IMR-90 (cell line): ENCODE measurements at regions not wholly inside any gene's neighbourhood (a gene's known extent, or its start where the extent isn't known, plus 50 kb on each side); places are given as distances from the start of the nearest gene placed in this dataset.

ENCODE experiments used
- ATAC-seq: fragments of 200-7000 bp; cut with Tn5 transposase; 2 replicates; pipeline ENCODE4 v1.9.1; 2020; ENCODE audit warnings: low read depth, mild to moderate bottlenecking, moderate library complexity
- BruUV-seq: library from RNA; stranded (reverse); fragments of 400-500 nt; replicated peaks from 2 replicates; lab custom pipeline; 2021; lab: Mats Ljungman, UMichigan
- CTCF ChIA-PET: fragments of 300-600 bp; formaldehyde crosslinking; extraction: SDS; loops from one replicate; lab custom pipeline; 2021; ENCODE audit warnings: antibody characterized with exemption; lab: Yijun Ruan, JAX
- POLR2A ChIA-PET: fragments of 300-600 bp; sonication (Branson Sonifier 250); formaldehyde crosslinking; loops from one replicate; lab custom pipeline; 2022; ENCODE audit warnings: antibody characterized with exemption; ENCODE audit not compliant: unreplicated experiment; lab: Charles Lee
- DNase-seq: peaks from one replicate; pipeline ENCODE4 v3.0.0; 2013
- H2AFZ ChIP-seq: replicated peaks from 2 replicates; pipeline ENCODE3; 2013; ENCODE audit warnings: low read length, mild to moderate bottlenecking; ENCODE audit not compliant: poor library complexity
- H2AK5ac ChIP-seq: 2 replicates; pipeline ENCODE4 v1.6.1; 2013; ENCODE audit warnings: low read depth, low read length, inconsistent platforms
- H2AK9ac ChIP-seq: replicated peaks from 2 replicates; pipeline ENCODE3; 2013; ENCODE audit warnings: mild to moderate bottlenecking, low read depth, low read length, moderate library complexity; ENCODE audit not compliant: poor library complexity
- H2BK120ac ChIP-seq: 2 replicates; pipeline ENCODE4 v1.6.1; 2013; ENCODE audit warnings: low read depth, low read length, inconsistent platforms
- H2BK15ac ChIP-seq: 3 replicates; pipeline ENCODE4 v1.6.1; 2013; ENCODE audit warnings: low read depth, low read length, inconsistent platforms
- H2BK20ac ChIP-seq: 2 replicates; pipeline ENCODE4 v1.6.1; 2013; ENCODE audit warnings: low read depth, mild to moderate bottlenecking, inconsistent platforms, low read length, moderate library complexity
- H2BK5ac ChIP-seq: 2 replicates; pipeline ENCODE4 v1.6.1; 2013; ENCODE audit warnings: mild to moderate bottlenecking, low read depth, low read length, inconsistent platforms; ENCODE audit not compliant: poor library complexity, severe bottlenecking
- H3K14ac ChIP-seq: replicated peaks from 2 replicates; pipeline ENCODE4 v1.6.1; 2013; ENCODE audit warnings: low read depth, low read length, inconsistent platforms
- H3K18ac ChIP-seq: 2 replicates; pipeline ENCODE4 v1.6.1; 2013; ENCODE audit warnings: low read depth, low read length, control low read depth
- H3K23ac ChIP-seq: 2 replicates; pipeline ENCODE4 v1.6.1; 2013; ENCODE audit warnings: low read depth, low read length, inconsistent platforms
- H3K27ac ChIP-seq: 2 replicates; pipeline ENCODE4 v1.5.1; 2013; ENCODE audit warnings: mild to moderate bottlenecking, control low read depth, low read length; ENCODE audit not compliant: insufficient read depth
- H3K27me3 ChIP-seq: 2 replicates; pipeline ENCODE4 v1.6.1; 2013; ENCODE audit warnings: low read length; ENCODE audit not compliant: control insufficient read depth, insufficient read depth
- H3K36me3 ChIP-seq: 2 replicates; pipeline ENCODE4 v1.6.1; 2013; ENCODE audit warnings: low read length, mixed read lengths; ENCODE audit not compliant: control insufficient read depth, insufficient read depth
- H3K4ac ChIP-seq: 2 replicates; pipeline ENCODE4 v1.6.1; 2013; ENCODE audit warnings: low read depth, low read length, inconsistent platforms
- H3K4me1 ChIP-seq: 2 replicates; pipeline ENCODE4 v1.6.1; 2013; ENCODE audit warnings: low read length, mixed read lengths; ENCODE audit not compliant: control insufficient read depth, insufficient read depth
- H3K4me2 ChIP-seq: 2 replicates; pipeline ENCODE4 v1.6.1; 2013; ENCODE audit warnings: low read depth, mild to moderate bottlenecking, control low read depth, low read length, moderate library complexity
- H3K4me3 ChIP-seq: 2 replicates; pipeline ENCODE4 v1.5.1; 2013; ENCODE audit warnings: low read depth, mild to moderate bottlenecking, control low read depth, low read length, moderate library complexity; ENCODE audit not compliant: insufficient read depth
- H3K56ac ChIP-seq: 2 replicates; pipeline ENCODE4 v1.6.1; 2013; ENCODE audit warnings: low read length, inconsistent platforms; ENCODE audit not compliant: insufficient read depth; ENCODE audit errors: extremely low read depth
- H3K79me1 ChIP-seq, 2 experiments: 2 replicates each; pipeline ENCODE4 v1.6.1; 2013; ENCODE audit warnings: low read length in 2 of 2, inconsistent platforms in 1 of 2, low read depth in 1 of 2
- H3K9ac ChIP-seq: 2 replicates; pipeline ENCODE4 v1.6.1; 2013; ENCODE audit warnings: low read depth, low read length, control low read depth
- H3K9me1 ChIP-seq: 2 replicates; pipeline ENCODE4 v1.6.1; 2013; ENCODE audit warnings: low read length, inconsistent platforms; ENCODE audit not compliant: insufficient read depth
- H3K9me3 ChIP-seq: 2 replicates; pipeline ENCODE4 v1.6.1; 2013; ENCODE audit warnings: low read length; ENCODE audit not compliant: control insufficient read depth, insufficient read depth
- H4K20me1 ChIP-seq: 2 replicates; pipeline ENCODE4 v1.6.1; 2013; ENCODE audit warnings: low read length, inconsistent platforms; ENCODE audit not compliant: insufficient read depth
- H4K5ac ChIP-seq: 2 replicates; pipeline ENCODE4 v1.6.1; 2013; ENCODE audit warnings: mild to moderate bottlenecking, low read depth, low read length, control low read depth
- H4K8ac ChIP-seq, 2 experiments: 2 replicates each; pipeline ENCODE4 v1.6.1; 2013; ENCODE audit warnings: low read depth in 2 of 2, low read length in 2 of 2, control low read depth in 1 of 2, inconsistent platforms in 1 of 2
- H4K91ac ChIP-seq: 2 replicates; pipeline ENCODE4 v1.6.1; 2013; ENCODE audit warnings: low read depth, low read length, inconsistent platforms; ENCODE audit not compliant: insufficient read depth
- CTCF ChIP-seq: conservative IDR thresholded peaks from 2 replicates; pipeline ENCODE4 v1.5.1; 2012; ENCODE audit warnings: mild to moderate bottlenecking, low read depth, low read length, improper control_type of control experiment
- NFE2L2 ChIP-seq: fragments of 150-350 bp; IDR thresholded peaks from 2 replicates; pipeline ENCODE4 v1.6.1; 2016; ENCODE audit warnings: low read depth, mild to moderate bottlenecking, low read length
- POLR2A ChIP-seq: IDR thresholded peaks from 2 replicates; pipeline ENCODE4 v1.6.1; 2012; ENCODE audit warnings: mild to moderate bottlenecking, low read depth, low read length
- WGBS, 2 experiments: methylation state at CpG; one replicate each; pipeline versions ENCODE4 v1.1.5 to v1.1.7; 2013; ENCODE audit warnings: missing lambda C conversion rate in 2 of 2; ENCODE audit not compliant: insufficient read length in 1 of 2; ENCODE audit errors: extremely low coverage in 2 of 2; 5-methylcytosine and 5-hydroxymethylcytosine counted together
- dilution Hi-C: fragments of 300-500 bp; cut with HindIII; formaldehyde crosslinking; loops from one replicate; pipeline ENCODE4 v1.14.3; 2018; ENCODE audit warnings: low sequenced_read_pairs; ENCODE audit not compliant: unreplicated experiment
- in situ Hi-C: fragments of 300-500 bp; cut with MboI; formaldehyde crosslinking; loops from 3 replicates; pipeline ENCODE4 v1.14.3; 2019; ENCODE audit warnings: low sequenced_read_pairs, inconsistent platforms, mixed read lengths
- intact Hi-C: fragments of 100-400 bp; cut with micrococcal nuclease; formaldehyde crosslinking; loops from 2 replicates; pipeline ENCODE4 v1.10.0; 2022
- TF ChIP-seq, protein P1 (sequence below): fragments of 150-350 bp; IDR thresholded peaks from 2 replicates; pipeline ENCODE4 v1.6.1; 2017; ENCODE audit warnings: mild to moderate bottlenecking, antibody characterized with exemption, low read length, low read depth

GRCh38 chr15:26438316-26438715 lies 334.6 kb downstream of the GABRB3 start:
- H4K20me1 ChIP-seq: no peaks in the 10 kb centered on the region
- H4K91ac ChIP-seq: no peak overlapping the region
- no peak overlapping the region for H2BK120ac ChIP-seq
- in situ Hi-C loops: no loop called here
- H4K8ac ChIP-seq: no peak overlapping the region
- no peak overlapping the region for H3K56ac ChIP-seq
- intact Hi-C loops: no loop called here
- H2AK9ac ChIP-seq: no peak overlapping the region
- no peak overlapping the region for H3K4me2 ChIP-seq
- H3K9ac ChIP-seq: no peak overlapping the region
- H3K36me3 ChIP-seq: no peaks in the 10 kb centered on the region
- H3K14ac ChIP-seq: no peak overlapping the region
- ATAC-seq (no peak), DNase-seq (no peak)
- no peak overlapping the region for H2BK5ac ChIP-seq
- H2BK15ac ChIP-seq: no peak overlapping the region
- H3K79me1 ChIP-seq: no peaks in the 10 kb centered on the region
- no peak overlapping the region for H3K4me3 ChIP-seq
- H2AK5ac ChIP-seq: no peak overlapping the region
- H3K18ac ChIP-seq: no peak overlapping the region
- no peak overlapping the region for H3K4ac ChIP-seq
- no peak overlapping the region for H3K27ac ChIP-seq
- H4K5ac ChIP-seq: no peak overlapping the region
- dilution Hi-C loops: no loop called here
- H2AFZ ChIP-seq: no peak overlapping the region
- WGBS, 2 experiments: 52% methylated on average over 3 of the region's 4 CpGs; no CpG with 5 or more reads in 1 of the 2 experiments
- CTCF ChIA-PET: no interaction called here
- H3K4me1 ChIP-seq: no peaks in the 10 kb centered on the region
- H2BK20ac ChIP-seq: no peak overlapping the region
- no peak overlapping the region for H3K23ac ChIP-seq
- POLR2A ChIA-PET: no interaction called here
- no peaks in the 10 kb centered on the region for H3K27me3 ChIP-seq
- no peaks in the 10 kb centered on the region for H3K9me1 ChIP-seq
- no TSS peak for BruUV-seq
- TF ChIP-seq CTCF (no peak), NFE2L2 (no peak), POLR2A (no peak)
- TF ChIP-seq, protein P1, sequence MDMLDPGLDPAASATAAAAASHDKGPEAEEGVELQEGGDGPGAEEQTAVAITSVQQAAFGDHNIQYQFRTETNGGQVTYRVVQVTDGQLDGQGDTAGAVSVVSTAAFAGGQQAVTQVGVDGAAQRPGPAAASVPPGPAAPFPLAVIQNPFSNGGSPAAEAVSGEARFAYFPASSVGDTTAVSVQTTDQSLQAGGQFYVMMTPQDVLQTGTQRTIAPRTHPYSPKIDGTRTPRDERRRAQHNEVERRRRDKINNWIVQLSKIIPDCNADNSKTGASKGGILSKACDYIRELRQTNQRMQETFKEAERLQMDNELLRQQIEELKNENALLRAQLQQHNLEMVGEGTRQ: no peak
- peaks cover 21% of the 10 kb centered on the region for H3K9me3 ChIP-seq
